Mucosa of rectum (tissue), 2 donors: ENCODE measurements at regions not wholly inside any gene's neighbourhood (a gene's known extent, or its start where the extent isn't known, plus 50 kb on each side); places are given as distances from the start of the nearest gene placed in this dataset.

ENCODE experiments used
- H3K27ac ChIP-seq, 2 donors: one replicate each; pipeline ENCODE4 v1.7.0; 2013; ENCODE audit warnings: inconsistent platforms in 2 of 2, low read depth in 2 of 2, low read length in 2 of 2
- H3K27me3 ChIP-seq, 2 donors: one replicate each; pipeline ENCODE4 v1.7.0; 2013; ENCODE audit warnings: low read length in 2 of 2; ENCODE audit not compliant: control insufficient read depth in 2 of 2, insufficient read depth in 2 of 2
- H3K36me3 ChIP-seq, 2 donors: one replicate each; pipeline ENCODE4 v1.7.0; 2013; ENCODE audit warnings: low read length in 2 of 2; ENCODE audit not compliant: control insufficient read depth in 2 of 2, insufficient read depth in 2 of 2
- H3K4me1 ChIP-seq, 2 donors: one replicate each; pipeline ENCODE4 v1.7.0; 2013; ENCODE audit warnings: low read length in 2 of 2, mild to moderate bottlenecking in 1 of 2; ENCODE audit not compliant: control insufficient read depth in 2 of 2, insufficient read depth in 2 of 2
- H3K4me3 ChIP-seq, 2 donors: one replicate each; pipeline ENCODE4 v1.7.0; 2013; ENCODE audit warnings: low read length in 2 of 2
- H3K9ac ChIP-seq, 2 donors: one replicate each; pipeline ENCODE4 v1.7.0; 2013; ENCODE audit warnings: low read length in 2 of 2, low read depth in 1 of 2, mild to moderate bottlenecking in 1 of 2
- H3K9me3 ChIP-seq, 2 donors: one replicate each; pipeline ENCODE4 v1.7.0; 2013; ENCODE audit warnings: low read length in 2 of 2; ENCODE audit not compliant: control insufficient read depth in 2 of 2
- donor health status: healthy.
- donor health status: Normal muscosa, but diverticular disease.

GRCh38 chr20:20869161-20869775 is 156.8 kb upstream of the RALGAPA2 start:
- Histone ChIP-seq H3K4me1 (no peaks in the 10 kb centered on the region), H3K4me3 (no peak overlapping the region), H3K27me3 (no peaks in the 10 kb centered on the region), H3K27ac (no peak overlapping the region), H3K9me3 (no peaks in the 10 kb centered on the region), H3K36me3 (no peaks in the 10 kb centered on the region), H3K9ac (no peak overlapping the region)

GRCh38 chr20:20864351-20865096 is 152.1 kb upstream of the RALGAPA2 start:
- no peaks in the 10 kb centered on the region for H3K36me3 ChIP-seq
- peaks cover 0 to 4% of the 10 kb centered on the region in 2 donors for H3K27me3 ChIP-seq
- no peak overlapping the region for H3K27ac ChIP-seq
- no peaks in the 10 kb centered on the region for H3K4me1 ChIP-seq
- no peaks in the 10 kb centered on the region for H3K9me3 ChIP-seq
- H3K9ac ChIP-seq: no peak overlapping the region
- no peak overlapping the region for H3K4me3 ChIP-seq

GRCh38 chr20:20860078-20860806 is 147.8 kb upstream of the RALGAPA2 start:
- H3K36me3 ChIP-seq: no peaks in the 10 kb centered on the region
- no peak overlapping the region for H3K27ac ChIP-seq
- H3K9ac ChIP-seq: no peak overlapping the region
- H3K27me3 ChIP-seq: peaks cover 0 to 7% of the 10 kb centered on the region in 2 donors
- no peaks in the 10 kb centered on the region for H3K9me3 ChIP-seq
- H3K4me3 ChIP-seq: no peak overlapping the region
- H3K4me1 ChIP-seq: no peaks in the 10 kb centered on the region

GRCh38 chr20:20859510-20859909 is 147.1 kb upstream of the RALGAPA2 start:
- H3K4me1 ChIP-seq: no peaks in the 10 kb centered on the region
- H3K4me3 ChIP-seq: no peak overlapping the region
- no peaks in the 10 kb centered on the region for H3K9me3 ChIP-seq
- no peaks in the 10 kb centered on the region for H3K36me3 ChIP-seq
- H3K27me3 ChIP-seq: peaks cover 0 to 7% of the 10 kb centered on the region in 2 donors
- H3K27ac ChIP-seq: no peak overlapping the region
- H3K9ac ChIP-seq: no peak overlapping the region

GRCh38 chr20:20856956-20857355 is 144.5 kb upstream of the RALGAPA2 start:
- Histone ChIP-seq H3K36me3 (no peaks in the 10 kb centered on the region), H3K27me3 (peaks cover 0 to 7% of the 10 kb centered on the region in 2 donors), H3K4me1 (no peaks in the 10 kb centered on the region), H3K9ac (no peak overlapping the region), H3K4me3 (no peak overlapping the region), H3K27ac (no peak overlapping the region), H3K9me3 (no peaks in the 10 kb centered on the region)

- H3K9ac ChIP-seq: no peak overlapping the region
- H3K36me3 ChIP-seq: no peaks in the 10 kb centered on the region
- H3K9me3 ChIP-seq: no peaks in the 10 kb centered on the region
- no peaks in the 10 kb centered on the region for H3K4me1 ChIP-seq
- H3K27me3 ChIP-seq: peaks cover 0 to 7% of the 10 kb centered on the region in 2 donors
- H3K4me3 ChIP-seq: no peak overlapping the region
- H3K27ac ChIP-seq: no peak overlapping the region
These were observed 143.9 kb upstream of the RALGAPA2 start for GRCh38 chr20:20856306-20856705.

GRCh38 chr20:20851385-20851784 is 138.9 kb upstream of the RALGAPA2 start:
- H3K27me3 ChIP-seq: no peaks in the 10 kb centered on the region
- no peak overlapping the region for H3K4me3 ChIP-seq
- H3K9ac ChIP-seq: no peak overlapping the region
- no peak overlapping the region for H3K27ac ChIP-seq
- H3K9me3 ChIP-seq: no peaks in the 10 kb centered on the region
- no peaks in the 10 kb centered on the region for H3K4me1 ChIP-seq
- H3K36me3 ChIP-seq: no peaks in the 10 kb centered on the region

GRCh38 chr20:20850407-20850806 is 138.0 kb upstream of the RALGAPA2 start:
- no peaks in the 10 kb centered on the region for H3K27me3 ChIP-seq
- H3K27ac ChIP-seq: no peak overlapping the region
- H3K4me3 ChIP-seq: no peak overlapping the region
- H3K9ac ChIP-seq: no peak overlapping the region
- no peaks in the 10 kb centered on the region for H3K4me1 ChIP-seq
- no peaks in the 10 kb centered on the region for H3K36me3 ChIP-seq
- H3K9me3 ChIP-seq: no peaks in the 10 kb centered on the region

- H3K4me3 ChIP-seq: no peak overlapping the region
- no peaks in the 10 kb centered on the region for H3K27me3 ChIP-seq
- H3K36me3 ChIP-seq: no peaks in the 10 kb centered on the region
- no peaks in the 10 kb centered on the region for H3K9me3 ChIP-seq
- H3K27ac ChIP-seq: no peak overlapping the region
- no peak overlapping the region for H3K9ac ChIP-seq
- no peaks in the 10 kb centered on the region for H3K4me1 ChIP-seq
These were observed 136.7 kb upstream of the RALGAPA2 start for GRCh38 chr20:20849161-20849560.

GRCh38 chr20:20847814-20848213 is 135.4 kb upstream of the RALGAPA2 start:
- Histone ChIP-seq H3K27me3 (no peaks in the 10 kb centered on the region), H3K4me3 (no peak overlapping the region), H3K9me3 (no peaks in the 10 kb centered on the region), H3K4me1 (no peaks in the 10 kb centered on the region), H3K9ac (no peak overlapping the region), H3K36me3 (no peaks in the 10 kb centered on the region), H3K27ac (no peak overlapping the region)
